Smooth muscle cell (in vitro differentiated cells): ENCODE measurements at regions not wholly inside any gene's neighbourhood (a gene's known extent, or its start where the extent isn't known, plus 50 kb on each side); places are given as distances from the start of the nearest gene placed in this dataset.

Source experiments
- DNase-seq: peaks from one replicate; lab custom pipeline; 2025; ENCODE audit not compliant: unreplicated experiment; lab: John Stamatoyannopoulos, UW
- H2AFZ ChIP-seq: fragments of 200-600 bp; sonication (generic); 2 replicates; pipeline ENCODE4 v1.6.0; 2016; ENCODE audit warnings: antibody characterized with exemption, low read depth, mild to moderate bottlenecking
- H3F3A ChIP-seq: fragments of 200-600 bp; sonication (generic); 2 replicates; pipeline ENCODE4 v1.6.0; 2017; ENCODE audit warnings: antibody characterized with exemption, low read depth
- H3K27ac ChIP-seq: fragments of 200-600 bp; sonication (generic); 2 replicates; pipeline ENCODE4 v1.5.1; 2016; ENCODE audit warnings: low read depth, mild to moderate bottlenecking
- H3K27me3 ChIP-seq: fragments of 200-600 bp; sonication (generic); 2 replicates; pipeline ENCODE4 v1.6.1; 2016; ENCODE audit warnings: low read depth, mild to moderate bottlenecking
- H3K36me3 ChIP-seq: fragments of 200-600 bp; sonication (generic); 2 replicates; pipeline ENCODE4 v1.5.1; 2016; ENCODE audit warnings: low read depth
- H3K4me1 ChIP-seq: fragments of 200-600 bp; sonication (generic); 2 replicates; pipeline ENCODE4 v1.5.1; 2016; ENCODE audit warnings: low read depth
- H3K4me2 ChIP-seq: fragments of 200-600 bp; sonication (generic); 2 replicates; pipeline ENCODE4 v1.6.0; 2016; ENCODE audit warnings: mild to moderate bottlenecking
- H3K4me3 ChIP-seq: fragments of 200-600 bp; sonication (generic); 2 replicates; pipeline ENCODE4 v1.5.1; 2016; ENCODE audit warnings: mild to moderate bottlenecking
- H3K79me2 ChIP-seq: fragments of 200-600 bp; sonication (generic); 2 replicates; pipeline ENCODE4 v1.6.0; 2016; ENCODE audit warnings: low read depth, mild to moderate bottlenecking
- H3K9ac ChIP-seq: fragments of 200-600 bp; sonication (generic); 2 replicates; pipeline ENCODE4 v1.6.0; 2016; ENCODE audit warnings: low read depth
- H3K9me3 ChIP-seq: fragments of 200-600 bp; sonication (generic); replicated peaks from 2 replicates; pipeline ENCODE4 v1.5.1; 2016; ENCODE audit warnings: low read depth
- H4K20me1 ChIP-seq: fragments of 200-600 bp; sonication (generic); 2 replicates; pipeline ENCODE4 v1.6.0; 2016; ENCODE audit warnings: low read depth
- CTCF ChIP-seq: fragments of 200-600 bp; sonication (generic); IDR thresholded peaks from 2 replicates; pipeline ENCODE4 v1.5.1; 2017; ENCODE audit warnings: borderline replicate concordance, mild to moderate bottlenecking, antibody characterized with exemption; ENCODE audit not compliant: insufficient read depth, poor library complexity, severe bottlenecking
- WGBS: methylation state at CpG from one replicate; pipeline ENCODE4 v1.1.7; 2016; ENCODE audit warnings: low lambda C conversion rate; 5-methylcytosine and 5-hydroxymethylcytosine counted together

GRCh38 chr6:88490195-88490907, 324.2 kb upstream of the CNR1 start:
- no peaks in the 10 kb centered on the region for H3K36me3 ChIP-seq
- H3K27ac ChIP-seq: no peak overlapping the region
- DNase-seq: no peak
- no peaks in the 10 kb centered on the region for H3K27me3 ChIP-seq
- H3K4me3 ChIP-seq: no peak overlapping the region
- no peaks in the 10 kb centered on the region for H3K9me3 ChIP-seq
- H3K9ac ChIP-seq: no peak overlapping the region
- no peaks in the 10 kb centered on the region for H4K20me1 ChIP-seq
- H3K4me1 ChIP-seq: peaks cover 5% of the 10 kb centered on the region
- 87% methylated on average over 6 of the region's 6 CpGs for WGBS
- no peak overlapping the region for H2AFZ ChIP-seq
- H3K79me2 ChIP-seq: no peaks in the 10 kb centered on the region
- no peak for TF ChIP-seq CTCF
- no peaks in the 10 kb centered on the region for H3F3A ChIP-seq
- H3K4me2 ChIP-seq: no peak overlapping the region

GRCh38 chr6:88483424-88483823, 317.3 kb upstream of the CNR1 start:
- H3K79me2 ChIP-seq: no peaks in the 10 kb centered on the region
- no peaks in the 10 kb centered on the region for H3K27me3 ChIP-seq
- H4K20me1 ChIP-seq: no peaks in the 10 kb centered on the region
- no peak overlapping the region for H3K4me3 ChIP-seq
- H3K36me3 ChIP-seq: no peaks in the 10 kb centered on the region
- DNase-seq: no peak
- H3K9ac ChIP-seq: no peak overlapping the region
- no peak overlapping the region for H3K27ac ChIP-seq
- 81% methylated on average over 2 of the region's 2 CpGs for WGBS
- H3K9me3 ChIP-seq: no peaks in the 10 kb centered on the region
- H3K4me2 ChIP-seq: no peak overlapping the region
- no peak for TF ChIP-seq CTCF
- no peaks in the 10 kb centered on the region for H3F3A ChIP-seq
- no peak overlapping the region for H2AFZ ChIP-seq
- H3K4me1 ChIP-seq: peaks cover 5% of the 10 kb centered on the region

DNA sequence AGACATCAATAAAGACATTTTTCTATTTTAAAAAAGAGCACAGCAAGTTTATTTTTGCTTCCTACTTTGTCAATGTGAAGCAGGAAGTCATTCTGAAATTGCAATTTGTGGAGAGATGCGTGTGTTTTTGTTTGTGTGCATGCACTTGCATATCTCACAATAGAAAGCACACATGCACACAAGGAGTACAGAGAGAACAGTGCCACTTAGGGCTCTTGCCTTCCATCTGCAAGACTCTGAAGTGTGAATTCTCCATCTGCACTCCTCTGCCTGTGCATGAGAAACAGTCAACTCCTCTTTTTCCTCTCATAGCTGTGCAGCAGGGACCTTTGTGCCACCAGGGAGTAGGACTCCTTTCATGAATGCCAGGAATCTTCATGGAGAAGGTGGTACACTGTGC, 316.3 kb upstream of the CNR1 start:
- Histone ChIP-seq H3K9ac (no peak overlapping the region), H3K36me3 (no peaks in the 10 kb centered on the region), H3K79me2 (no peaks in the 10 kb centered on the region), H3K4me3 (no peak overlapping the region), H3K4me1 (peaks cover 5% of the 10 kb centered on the region), H3F3A (no peaks in the 10 kb centered on the region), H3K27ac (no peak overlapping the region), H3K9me3 (no peaks in the 10 kb centered on the region), H3K4me2 (no peak overlapping the region), H2AFZ (no peak overlapping the region), H4K20me1 (no peaks in the 10 kb centered on the region), H3K27me3 (no peaks in the 10 kb centered on the region)
- WGBS: 86% methylated on average over 1 of the region's 1 CpG
- TF ChIP-seq CTCF: no peak
- DNase-seq: no peak

DNA sequence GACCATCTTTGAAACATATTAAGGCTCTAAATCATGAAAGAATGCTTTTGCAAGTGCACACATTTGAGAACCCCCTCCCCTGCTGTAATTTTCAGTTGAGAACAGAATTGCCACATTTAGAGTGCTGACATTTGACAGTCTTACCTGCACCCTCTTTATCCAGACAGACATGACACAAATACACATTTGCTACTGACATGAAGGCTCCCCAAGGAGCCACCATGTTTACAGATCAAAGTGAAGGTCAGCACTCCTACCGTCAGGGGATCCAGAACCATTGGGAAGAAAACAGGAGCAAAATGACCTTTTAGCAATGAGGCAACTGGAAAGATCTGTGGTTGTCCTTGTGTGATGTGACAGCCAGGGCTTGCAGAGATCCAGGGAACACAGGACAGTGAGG, 315.4 kb upstream of the CNR1 start:
- H3K27ac ChIP-seq: no peak overlapping the region
- no peak for DNase-seq
- no peak overlapping the region for H3K4me3 ChIP-seq
- H3F3A ChIP-seq: no peaks in the 10 kb centered on the region
- no peaks in the 10 kb centered on the region for H4K20me1 ChIP-seq
- H3K9me3 ChIP-seq: no peaks in the 10 kb centered on the region
- peaks cover 5% of the 10 kb centered on the region for H3K4me1 ChIP-seq
- no peak for TF ChIP-seq CTCF
- WGBS: 89% methylated on average over 1 of the region's 1 CpG
- H3K9ac ChIP-seq: no peak overlapping the region
- H3K79me2 ChIP-seq: no peaks in the 10 kb centered on the region
- no peak overlapping the region for H3K4me2 ChIP-seq
- no peaks in the 10 kb centered on the region for H3K27me3 ChIP-seq
- H2AFZ ChIP-seq: no peak overlapping the region
- no peaks in the 10 kb centered on the region for H3K36me3 ChIP-seq
